Neuronal stem cell (in vitro differentiated cells): ENCODE measurements at regions not wholly inside any gene's neighbourhood (a gene's known extent, or its start where the extent isn't known, plus 50 kb on each side); places are given as distances from the start of the nearest gene placed in this dataset.

Experiments used
- DNase-seq: peaks from one replicate; pipeline ENCODE4 v3.0.0-alpha.2; 2013; ENCODE audit warnings: low spot score
- H2AFZ ChIP-seq: one replicate; pipeline ENCODE4 v1.6.1; 2013; ENCODE audit warnings: mild to moderate bottlenecking, low read length, inconsistent platforms
- H2AK5ac ChIP-seq: 2 replicates; pipeline ENCODE4 v1.6.1; 2013; ENCODE audit warnings: low read depth, mild to moderate bottlenecking, inconsistent platforms, low read length, moderate library complexity, mixed read lengths
- H2BK120ac ChIP-seq: 2 replicates; pipeline ENCODE4 v1.6.1; 2013; ENCODE audit warnings: low read depth, mild to moderate bottlenecking, inconsistent platforms, low read length, moderate library complexity, mixed read lengths
- H2BK12ac ChIP-seq: one replicate; pipeline ENCODE4 v1.6.1; 2013; ENCODE audit warnings: low read length, inconsistent platforms
- H2BK15ac ChIP-seq: 2 replicates; pipeline ENCODE4 v1.6.1; 2013; ENCODE audit warnings: mild to moderate bottlenecking, low read length, inconsistent platforms, mixed read lengths
- H2BK5ac ChIP-seq: one replicate; pipeline ENCODE4 v1.6.1; 2013; ENCODE audit warnings: inconsistent platforms, mild to moderate bottlenecking, low read length, moderate library complexity
- H3K14ac ChIP-seq: one replicate; pipeline ENCODE4 v1.6.1; 2013; ENCODE audit warnings: low read length, inconsistent platforms
- H3K18ac ChIP-seq: 2 replicates; pipeline ENCODE4 v1.6.1; 2013; ENCODE audit warnings: low read length, inconsistent platforms
- H3K23ac ChIP-seq: 2 replicates; pipeline ENCODE4 v1.6.1; 2013; ENCODE audit warnings: low read depth, mild to moderate bottlenecking, mixed read lengths, low read length, inconsistent platforms; ENCODE audit not compliant: poor library complexity
- H3K27ac ChIP-seq: replicated peaks from 3 replicates; pipeline ENCODE4 v1.5.1; 2013; ENCODE audit warnings: low read length, inconsistent platforms
- H3K27me3 ChIP-seq, 3 experiments: 2 replicates each; pipeline ENCODE4 v1.6.1; 2013; ENCODE audit warnings: low read length in 3 of 3, mild to moderate bottlenecking in 2 of 3, inconsistent platforms in 1 of 3, low read depth in 1 of 3, mixed read lengths in 1 of 3, moderate library complexity in 1 of 3; ENCODE audit not compliant: control insufficient read depth in 3 of 3, insufficient read depth in 3 of 3
- H3K36me3 ChIP-seq, 2 donors: replicated peaks in 1 of 2; 2 replicates each; pipeline ENCODE4 v1.6.1; 2013; ENCODE audit warnings: low read length in 2 of 2; ENCODE audit not compliant: control insufficient read depth in 2 of 2, insufficient read depth in 2 of 2
- H3K4ac ChIP-seq: 2 replicates; pipeline ENCODE4 v1.6.1; 2013; ENCODE audit warnings: inconsistent platforms, mild to moderate bottlenecking, low read length, moderate library complexity
- H3K4me1 ChIP-seq, 2 donors: 1 replicate in 1 of 2; 2 replicates in 1 of 2; pipeline ENCODE4 v1.6.1; 2013; ENCODE audit warnings: low read length in 2 of 2, low read depth in 1 of 2; ENCODE audit not compliant: control insufficient read depth in 2 of 2, insufficient read depth in 1 of 2
- H3K4me2 ChIP-seq: one replicate; pipeline ENCODE4 v1.6.1; 2013; ENCODE audit warnings: mild to moderate bottlenecking, low read length, inconsistent platforms; ENCODE audit not compliant: insufficient read depth, poor library complexity, severe bottlenecking
- H3K4me3 ChIP-seq, 2 donors: 2 replicates each; pipeline ENCODE4 v1.5.1; 2013; ENCODE audit warnings: low read length in 2 of 2, mild to moderate bottlenecking in 2 of 2, inconsistent platforms in 1 of 2, moderate library complexity in 1 of 2
- H3K79me1 ChIP-seq: one replicate; pipeline ENCODE4 v1.6.1; 2013; ENCODE audit warnings: low read depth, mild to moderate bottlenecking, inconsistent platforms, low read length, moderate library complexity
- H3K9ac ChIP-seq: one replicate; pipeline ENCODE4 v1.6.1; 2013; ENCODE audit warnings: mild to moderate bottlenecking, low read depth, low read length, inconsistent platforms; ENCODE audit not compliant: poor library complexity
- H3K9me3 ChIP-seq, 2 donors: replicated peaks in 1 of 2; 2 replicates each; pipeline versions ENCODE3 to v1.6.1; 2013; ENCODE audit warnings: low read length in 2 of 2, mild to moderate bottlenecking in 2 of 2, inconsistent platforms in 1 of 2, low read depth in 1 of 2, mixed read lengths in 1 of 2, moderate library complexity in 1 of 2; ENCODE audit not compliant: control insufficient read depth in 2 of 2, insufficient read depth in 1 of 2
- H4K8ac ChIP-seq: one replicate; pipeline ENCODE4 v1.6.1; 2013; ENCODE audit warnings: low read depth, mild to moderate bottlenecking, inconsistent platforms, low read length, moderate library complexity
- H4K91ac ChIP-seq: one replicate; pipeline ENCODE4 v1.6.1; 2013; ENCODE audit warnings: low read length, low read depth, mild to moderate bottlenecking, inconsistent platforms; ENCODE audit not compliant: poor library complexity
- WGBS, 2 donors: extraction: QIAGEN DNeasy Blood & Tissue Kit; methylation state at CpG; one replicate each; pipeline ENCODE4 v1.1.7; 2013; ENCODE audit warnings: missing lambda C conversion rate in 2 of 2, mixed read lengths in 1 of 2; ENCODE audit not compliant: insufficient read length in 2 of 2, insufficient replicate concordance in 1 of 2; ENCODE audit errors: extremely low coverage in 2 of 2; 5-methylcytosine and 5-hydroxymethylcytosine counted together

GRCh38 chr2:140091926-140092325 is 1311.7 kb upstream of the NXPH2 start:
- no CpG with 5 or more reads among the region's 1 CpG for WGBS, 2 donors
- no peak overlapping the region for H2AFZ ChIP-seq

GRCh38 chr2:140086964-140087363 is 1306.8 kb upstream of the NXPH2 start:
- Histone ChIP-seq H4K91ac (no peak overlapping the region), H3K4me1 (no peaks in the 10 kb centered on the region), H2AK5ac (no peak overlapping the region), H3K9me3 (no peaks in the 10 kb centered on the region), H4K8ac (no peak overlapping the region), H3K9ac (no peak overlapping the region), H3K27me3 (no peaks in the 10 kb centered on the region), H3K4ac (no peak overlapping the region), H2BK15ac (no peak overlapping the region), H3K23ac (no peak overlapping the region), H3K27ac (no peak overlapping the region), H2BK120ac (no peak overlapping the region), H3K14ac (no peak overlapping the region), H3K4me2 (no peak overlapping the region), H2BK12ac (no peak overlapping the region), H3K79me1 (no peaks in the 10 kb centered on the region), H2AFZ (no peak overlapping the region), H2BK5ac (no peak overlapping the region), H3K18ac (no peak overlapping the region), H3K36me3 (no peaks in the 10 kb centered on the region), H3K4me3 (no peak overlapping the region)
- no CpG with 5 or more reads among the region's 1 CpG for WGBS, 2 donors
- DNase-seq = no peak

More at GRCh38 chr2:140091926-140092325, 1311.7 kb upstream of the NXPH2 start:
- no peak overlapping the region for H3K4ac ChIP-seq
- H3K9ac ChIP-seq = no peak overlapping the region
- no peak overlapping the region for H4K91ac ChIP-seq
- H3K23ac ChIP-seq = no peak overlapping the region
- no peak for DNase-seq
- H3K4me1 ChIP-seq = no peaks in the 10 kb centered on the region
- no peak overlapping the region for H3K4me2 ChIP-seq
- no peak overlapping the region for H3K27ac ChIP-seq
- H4K8ac ChIP-seq = no peak overlapping the region
- H3K4me3 ChIP-seq = no peak overlapping the region
- no peak overlapping the region for H2BK5ac ChIP-seq
- no peaks in the 10 kb centered on the region for H3K36me3 ChIP-seq
- H3K79me1 ChIP-seq = no peaks in the 10 kb centered on the region
- H3K27me3 ChIP-seq = no peaks in the 10 kb centered on the region
- no peak overlapping the region for H2AK5ac ChIP-seq
- H2BK12ac ChIP-seq = no peak overlapping the region
- H2BK15ac ChIP-seq = no peak overlapping the region
- no peak overlapping the region for H2BK120ac ChIP-seq
- H3K18ac ChIP-seq = no peak overlapping the region
- no peak overlapping the region for H3K14ac ChIP-seq
- no peaks in the 10 kb centered on the region for H3K9me3 ChIP-seq

- H3K36me3 ChIP-seq = no peaks in the 10 kb centered on the region
- no peaks in the 10 kb centered on the region for H3K9me3 ChIP-seq
- no peak overlapping the region for H3K4me3 ChIP-seq
- no peak overlapping the region for H4K8ac ChIP-seq
- no peak overlapping the region for H2BK120ac ChIP-seq
- no peak overlapping the region for H2AK5ac ChIP-seq
- no peak overlapping the region for H2BK5ac ChIP-seq
- no peak overlapping the region for H3K4ac ChIP-seq
- H2BK12ac ChIP-seq = no peak overlapping the region
- no peaks in the 10 kb centered on the region for H3K4me1 ChIP-seq
- no peak for DNase-seq
- no peak overlapping the region for H3K9ac ChIP-seq
- H3K18ac ChIP-seq = no peak overlapping the region
- H4K91ac ChIP-seq = no peak overlapping the region
- no peaks in the 10 kb centered on the region for H3K27me3 ChIP-seq
- no peak overlapping the region for H3K23ac ChIP-seq
- no peak overlapping the region for H2BK15ac ChIP-seq
- H3K14ac ChIP-seq = no peak overlapping the region
- no peak overlapping the region for H3K27ac ChIP-seq
- no peak overlapping the region for H3K4me2 ChIP-seq
- H3K79me1 ChIP-seq = no peaks in the 10 kb centered on the region
- H2AFZ ChIP-seq = no peak overlapping the region
These were observed 1305.5 kb upstream of the NXPH2 start for GRCh38 chr2:140085674-140086073.

- H3K14ac ChIP-seq = no peak overlapping the region
- H3K27ac ChIP-seq = no peak overlapping the region
- no peak overlapping the region for H2BK15ac ChIP-seq
- no peak overlapping the region for H3K4ac ChIP-seq
- no peak overlapping the region for H2AK5ac ChIP-seq
- H2BK12ac ChIP-seq = no peak overlapping the region
- H3K4me1 ChIP-seq = no peaks in the 10 kb centered on the region
- no peaks in the 10 kb centered on the region for H3K36me3 ChIP-seq
- no peak overlapping the region for H4K8ac ChIP-seq
- H3K23ac ChIP-seq = no peak overlapping the region
- no peak overlapping the region for H3K4me2 ChIP-seq
- H3K4me3 ChIP-seq = no peak overlapping the region
- no peaks in the 10 kb centered on the region for H3K27me3 ChIP-seq
- no peaks in the 10 kb centered on the region for H3K9me3 ChIP-seq
- no peaks in the 10 kb centered on the region for H3K79me1 ChIP-seq
- no peak overlapping the region for H2BK5ac ChIP-seq
- no peak for DNase-seq
- no peak overlapping the region for H2BK120ac ChIP-seq
- H3K9ac ChIP-seq = no peak overlapping the region
- no peak overlapping the region for H2AFZ ChIP-seq
- no peak overlapping the region for H4K91ac ChIP-seq
- no peak overlapping the region for H3K18ac ChIP-seq
These were observed 1298.8 kb upstream of the NXPH2 start for GRCh38 chr2:140079038-140079437.
